ENCODE measurements at regions not wholly inside any gene's neighbourhood (a gene's known extent, or its start where the extent isn't known, plus 50 kb on each side); places are given as distances from the start of the nearest gene placed in this dataset. TPM values are rescaled to one million over a fixed set of nuclear protein-coding genes. Genes with fewer than 3 reads are reported as not detected.

- H3F3A ChIP-seq (ENCODE audit: insufficient read depth): no peaks in the 10 kb centered on the region
- H3K27me3 ChIP-seq (replicated peaks; ENCODE audit: insufficient read depth): no peaks in the 10 kb centered on the region
- H3K9ac ChIP-seq: no peak overlapping the region
- no peak for TF ChIP-seq EZH2 (IDR thresholded peaks at IDR 0.05; ENCODE audit: insufficient read depth, poor library complexity, severe bottlenecking)
- 0 out of 2 replicates have a peak, but pooled peaks cover 4% of the 10 kb centered on the region for H3K4me1 ChIP-seq (ENCODE audit: insufficient read depth)
- 70 to 74% methylated on average over 9 of the region's 9 CpGs for WGBS, 2 experiments (ENCODE audit: low coverage in 1 of 2, low lambda C conversion rate in 2 of 2, missing lambda C conversion rate in 2 of 2)
- H3K9me3 ChIP-seq (ENCODE audit: low read depth): no peaks in the 10 kb centered on the region
- H4K20me1 ChIP-seq (ENCODE audit: insufficient read depth): no peaks in the 10 kb centered on the region
- DNase-seq: peak; percentile 25
- peaks cover 39% of the 10 kb centered on the region for H3K36me3 ChIP-seq (ENCODE audit: low read depth)
- H3K4me3 ChIP-seq: no peak overlapping the region
- H3K27ac ChIP-seq: no peak overlapping the region
- no peak overlapping the region for H3K4me2 ChIP-seq (ENCODE audit: unreplicated experiment)
- no peaks in the 10 kb centered on the region for H3K79me2 ChIP-seq (ENCODE audit: insufficient read depth)
- no peaks in the 10 kb centered on the region for H3K9me2 ChIP-seq (ENCODE audit: insufficient read depth)
- in situ Hi-C loops (cut with MboI): no loop called here
- no peak overlapping the region for H2AFZ ChIP-seq
These were observed 63.4 kb upstream of the WWC1 start for GRCh38 chr5:168227973-168228615.

GRCh38 chr5:168228668-168229067 is 62.8 kb upstream of the WWC1 start:
- no peak for TF ChIP-seq EZH2 (IDR thresholded peaks at IDR 0.05; ENCODE audit: insufficient read depth, poor library complexity, severe bottlenecking)
- no peak for TF ChIP-seq EZH2phosphoT487 (IDR thresholded peaks at IDR 0.05; ENCODE audit: insufficient read depth, low read depth)
- Histone ChIP-seq H3K9ac (no peak overlapping the region), H3K36me3 (ENCODE audit: low read depth) (peaks cover 44% of the 10 kb centered on the region), H3K27me3 (replicated peaks; ENCODE audit: insufficient read depth) (no peaks in the 10 kb centered on the region), H3K9me3 (ENCODE audit: low read depth) (no peaks in the 10 kb centered on the region), H3K4me2 (ENCODE audit: unreplicated experiment) (no peak overlapping the region), H3F3A (ENCODE audit: insufficient read depth) (no peaks in the 10 kb centered on the region), H4K20me1 (ENCODE audit: insufficient read depth) (no peaks in the 10 kb centered on the region), H3K4me1 (ENCODE audit: insufficient read depth) (0 out of 2 replicates have a peak, but pooled peaks cover 4% of the 10 kb centered on the region), H3K4me3 (no peak overlapping the region), H2AFZ (no peak overlapping the region), H3K9me2 (ENCODE audit: insufficient read depth) (no peaks in the 10 kb centered on the region), H3K27ac (no peak overlapping the region), H3K79me2 (ENCODE audit: insufficient read depth) (no peaks in the 10 kb centered on the region)
- DNase-seq: no peak
- in situ Hi-C loops (cut with MboI): no loop called here
- 76 to 86% methylated on average over 3 of the region's 3 CpGs for WGBS, 2 experiments (ENCODE audit: low coverage in 1 of 2, low lambda C conversion rate in 2 of 2, missing lambda C conversion rate in 2 of 2)

- Histone ChIP-seq H2AFZ (no peak overlapping the region), H3K27ac (no peak overlapping the region), H3K27me3 (replicated peaks; ENCODE audit: insufficient read depth) (no peaks in the 10 kb centered on the region), H3K4me1 (ENCODE audit: insufficient read depth) (no peaks in the 10 kb centered on the region), H4K20me1 (ENCODE audit: insufficient read depth) (no peaks in the 10 kb centered on the region), H3F3A (ENCODE audit: insufficient read depth) (0 out of 2 replicates have a peak, but pooled peaks cover 4% of the 10 kb centered on the region), H3K9me2 (ENCODE audit: insufficient read depth) (no peaks in the 10 kb centered on the region), H3K79me2 (ENCODE audit: insufficient read depth) (no peaks in the 10 kb centered on the region), H3K4me2 (ENCODE audit: unreplicated experiment) (no peak overlapping the region), H3K36me3 (ENCODE audit: low read depth) (peaks cover 16% of the 10 kb centered on the region), H3K4me3 (no peak overlapping the region), H3K9me3 (ENCODE audit: low read depth) (no peaks in the 10 kb centered on the region), H3K9ac (no peak overlapping the region)
- DNase-seq: peak; percentile 12
- 82 to 86% methylated on average over 3 of the region's 3 CpGs for WGBS, 2 experiments (ENCODE audit: low coverage in 1 of 2, low lambda C conversion rate in 2 of 2, missing lambda C conversion rate in 2 of 2)
- no peak for TF ChIP-seq EZH2phosphoT487 (IDR thresholded peaks at IDR 0.05; ENCODE audit: insufficient read depth, low read depth)
- TF ChIP-seq EZH2 (IDR thresholded peaks at IDR 0.05; ENCODE audit: insufficient read depth, poor library complexity, severe bottlenecking): no peak
- in situ Hi-C loops (cut with MboI): no loop called here
These were observed 57.3 kb upstream of the WWC1 start for GRCh38 chr5:168234133-168234532.

- Histone ChIP-seq H3K4me3 (no peak overlapping the region), H3K27me3 (replicated peaks; ENCODE audit: insufficient read depth) (no peaks in the 10 kb centered on the region), H2AFZ (no peak overlapping the region), H3K36me3 (ENCODE audit: low read depth) (peaks cover 14% of the 10 kb centered on the region), H3K9me3 (ENCODE audit: low read depth) (no peaks in the 10 kb centered on the region), H3K9me2 (ENCODE audit: insufficient read depth) (no peaks in the 10 kb centered on the region), H3K9ac (no peak overlapping the region), H4K20me1 (ENCODE audit: insufficient read depth) (no peaks in the 10 kb centered on the region), H3K27ac (no peak overlapping the region), H3K4me2 (ENCODE audit: unreplicated experiment) (no peak overlapping the region), H3F3A (ENCODE audit: insufficient read depth) (peaks cover 8% of the 10 kb centered on the region; the same call in 1 of the 2 replicates), H3K4me1 (ENCODE audit: insufficient read depth) (no peaks in the 10 kb centered on the region), H3K79me2 (ENCODE audit: insufficient read depth) (no peaks in the 10 kb centered on the region)
- 70 to 75% methylated on average over 8 of the region's 8 CpGs for WGBS, 2 experiments (ENCODE audit: low coverage in 1 of 2, low lambda C conversion rate in 2 of 2, missing lambda C conversion rate in 2 of 2)
- DNase-seq: no peak
- in situ Hi-C loops (cut with MboI): no loop called here
- no peak for TF ChIP-seq EZH2phosphoT487 (IDR thresholded peaks at IDR 0.05; ENCODE audit: insufficient read depth, low read depth)
- TF ChIP-seq EZH2 (IDR thresholded peaks at IDR 0.05; ENCODE audit: insufficient read depth, poor library complexity, severe bottlenecking): no peak
These were observed 53.0 kb upstream of the WWC1 start for GRCh38 chr5:168238463-168238862.

- H3K9me3 ChIP-seq (ENCODE audit: low read depth): no peaks in the 10 kb centered on the region
- no peak overlapping the region for H3K9ac ChIP-seq
- H3K27ac ChIP-seq: no peak overlapping the region
- no peak for DNase-seq
- no peak overlapping the region for H2AFZ ChIP-seq
- H3K27me3 ChIP-seq (replicated peaks; ENCODE audit: insufficient read depth): no peaks in the 10 kb centered on the region
- peaks cover 5% of the 10 kb centered on the region; the same call in 1 of the 2 replicates for H3F3A ChIP-seq (ENCODE audit: insufficient read depth)
- H3K36me3 ChIP-seq (ENCODE audit: low read depth): peaks cover 13% of the 10 kb centered on the region
- H4K20me1 ChIP-seq (ENCODE audit: insufficient read depth): no peaks in the 10 kb centered on the region
- no peaks in the 10 kb centered on the region for H3K79me2 ChIP-seq (ENCODE audit: insufficient read depth)
- no peak for TF ChIP-seq EZH2phosphoT487 (IDR thresholded peaks at IDR 0.05; ENCODE audit: insufficient read depth, low read depth)
- TF ChIP-seq EZH2 (IDR thresholded peaks at IDR 0.05; ENCODE audit: insufficient read depth, poor library complexity, severe bottlenecking): no peak
- H3K4me1 ChIP-seq (ENCODE audit: insufficient read depth): no peaks in the 10 kb centered on the region
- in situ Hi-C loops (cut with MboI): no loop called here
- no peak overlapping the region for H3K4me2 ChIP-seq (ENCODE audit: unreplicated experiment)
- no peaks in the 10 kb centered on the region for H3K9me2 ChIP-seq (ENCODE audit: insufficient read depth)
- H3K4me3 ChIP-seq: no peak overlapping the region
These were observed 52.1 kb upstream of the WWC1 start for GRCh38 chr5:168239325-168239724.

Small RNA genes lying in the stretch of these regions (small RNA-seq; reads per million reads assigned to genes)
- gene AC026403.1 (ENCODE audit: low read depth, low replicate concordance) (not detected), gene RF00561 (ENCODE audit: low read depth, low replicate concordance) (not detected), gene RN7SKP60 (ENCODE audit: low read depth, low replicate concordance) (not detected), gene RNU6-168P (ENCODE audit: low read depth, low replicate concordance) (not detected), gene RNU6-209P (ENCODE audit: low read depth, low replicate concordance) (not detected)
